Transverse colon (tissue), 4 donors: ENCODE measurements at regions not wholly inside any gene's neighbourhood (a gene's known extent, or its start where the extent isn't known, plus 50 kb on each side); places are given as distances from the start of the nearest gene placed in this dataset.

Source experiments
- CTCF ChIP-seq, 5 experiments: fragments of 200-600 bp in 3 of 5; fragments of 450-650 bp in 2 of 5; sonication (generic) in 3 of 5; IDR thresholded peaks; 1 replicate in 2 of 5; 2 replicates in 3 of 5; pipeline ENCODE4 v1.5.1; 2016 to 2017; ENCODE audit warnings: antibody characterized with exemption in 5 of 5, inconsistent platforms in 3 of 5, mild to moderate bottlenecking in 2 of 5, moderate library complexity in 1 of 5
- EP300 ChIP-seq: sonication (generic); formaldehyde crosslinking; IDR thresholded peaks from one replicate; pipeline ENCODE4 v1.6.1; 2017; ENCODE audit warnings: antibody characterized with exemption, low read depth
- POLR2AphosphoS5 ChIP-seq, 3 donors: sonication (generic); formaldehyde crosslinking; IDR thresholded peaks; one replicate each; pipeline ENCODE4 v1.6.1; 2016; ENCODE audit warnings: antibody characterized with exemption in 3 of 3

GRCh38 chr22:49344656-49345055 lies 483.0 kb downstream of the BRD1 start:
- TF ChIP-seq EP300, result no peak
- TF ChIP-seq CTCF (IDR thresholded peaks at IDR 0.05), result no peak
- no peak for TF ChIP-seq POLR2AphosphoS5 (IDR thresholded peaks at IDR 0.05)
